ENCODE measurements at regions not wholly inside any gene's neighbourhood (a gene's known extent, or its start where the extent isn't known, plus 50 kb on each side); places are given as distances from the start of the nearest gene placed in this dataset.

DNA sequence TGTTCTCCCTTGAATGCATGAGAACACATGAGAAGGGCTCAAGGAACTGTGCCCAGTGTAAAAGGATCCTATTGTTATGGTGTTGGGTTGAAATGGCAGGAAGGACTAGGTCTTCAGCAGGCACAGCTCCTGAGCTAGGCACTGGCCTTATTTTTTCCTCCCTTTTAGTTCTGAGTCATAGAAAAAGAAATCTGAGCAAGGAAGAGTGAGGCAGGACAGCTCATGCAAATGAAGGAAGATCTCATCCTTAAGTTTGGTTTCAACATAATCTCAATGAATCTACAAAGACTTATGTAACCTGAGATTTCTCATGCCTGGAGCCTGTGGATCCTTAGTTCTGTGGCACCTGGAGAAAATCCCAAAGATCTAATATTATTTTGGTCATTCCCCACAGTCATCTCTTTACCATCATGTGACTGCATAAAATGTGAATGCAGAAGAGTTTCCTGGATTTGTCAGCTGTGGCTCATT is 188.6 kb upstream of the TBL1XR1 start:
- no peak for TF ChIP-seq CTCF (IDR thresholded peaks at IDR 0.05)
- TF ChIP-seq POLR2A (IDR thresholded peaks at IDR 0.05; ENCODE audit: low read depth), result no peak
- no peak for TF ChIP-seq EP300 (IDR thresholded peaks at IDR 0.05)
